K562 (cell line): ENCODE measurements at regions not wholly inside any gene's neighbourhood (a gene's known extent, or its start where the extent isn't known, plus 50 kb on each side); places are given as distances from the start of the nearest gene placed in this dataset.
A peak's percentile ranks its signal among the peaks of the same experiment; 100 is the strongest.

Experiments used
- CBX5 ChIP-seq: IDR thresholded peaks from 2 replicates; pipeline ENCODE4 v1.6.1; 2014; ENCODE audit warnings: low read depth, borderline replicate concordance
- CREM ChIP-seq: IDR thresholded peaks from 2 replicates; pipeline ENCODE4 v1.6.1; 2014; ENCODE audit warnings: antibody characterized with exemption, low read depth
- FOSL1 ChIP-seq: fragments of 200-800 bp; sonication (Bioruptor generic); conservative IDR thresholded peaks from 2 replicates; pipeline ENCODE4 v1.6.1; 2016; ENCODE audit warnings: missing genetic modification characterization, missing compliant biosample characterization
- PBX2 ChIP-seq, 2 experiments: IDR thresholded peaks in 1 of 2; conservative IDR thresholded peaks in 1 of 2; 2 replicates each; pipeline ENCODE4 v1.6.1; 2016; ENCODE audit warnings: low read depth in 2 of 2, mild to moderate bottlenecking in 1 of 2, missing compliant biosample characterization in 1 of 2, missing genetic modification characterization in 1 of 2, moderate library complexity in 1 of 2
- PTBP1 ChIP-seq: fragments of 200-400 bp; formaldehyde crosslinking; IDR thresholded peaks from 2 replicates; pipeline ENCODE4 v1.6.1; 2017; ENCODE audit warnings: low read depth, low read length
- RAD21 ChIP-seq, 2 experiments: fragments of 250-450 bp in 1 of 2; fragments of 450-650 bp in 1 of 2; sonication (Bioruptor Pico) in 1 of 2; formaldehyde crosslinking in 1 of 2; IDR thresholded peaks in 1 of 2; conservative IDR thresholded peaks in 1 of 2; 2 replicates each; pipeline versions ENCODE4 v1.4.0 to v1.8.0; 2020 to 2022; ENCODE audit warnings: mild to moderate bottlenecking in 2 of 2, moderate library complexity in 1 of 2
- REST ChIP-seq, 2 experiments: fragments of 450-650 bp; formaldehyde crosslinking in 1 of 2; IDR thresholded peaks; 2 replicates each; pipeline versions ENCODE4 v1.4.0 to v1.6.1; 2014 to 2020; ENCODE audit warnings: mild to moderate bottlenecking in 2 of 2, borderline replicate concordance in 1 of 2, low read depth in 1 of 2
- RFX5 ChIP-seq: IDR thresholded peaks from 2 replicates; pipeline ENCODE4 v1.6.1; 2011; ENCODE audit warnings: low read depth, mild to moderate bottlenecking, improper control_type of control experiment, low read length
- SUPT5H ChIP-seq: fragments of 450-650 bp; IDR thresholded peaks from 2 replicates; pipeline ENCODE4 v1.6.1; 2016
- U2AF1 ChIP-seq: fragments of 200-400 bp; formaldehyde crosslinking; optimal IDR thresholded peaks from 2 replicates; pipeline ENCODE3; 2017; ENCODE audit warnings: mild to moderate bottlenecking, low read depth, low read length, moderate library complexity
- ZNF140 ChIP-seq: fragments of 250-450 bp; sonication (Bioruptor Pico); IDR thresholded peaks from 2 replicates; pipeline ENCODE4 v1.8.0; 2021; ENCODE audit warnings: moderate library complexity, mild to moderate bottlenecking, inconsistent platforms
- ZNF511 ChIP-seq: sonication (generic); formaldehyde crosslinking; IDR thresholded peaks from 2 replicates; pipeline ENCODE4 v1.8.0; 2022; ENCODE audit warnings: mild to moderate bottlenecking, missing genetic modification reagents
- TF ChIP-seq, protein P1 (sequence below), 3 experiments: IDR thresholded peaks in 2 of 3; conservative IDR thresholded peaks in 1 of 3; 2 replicates each; pipeline ENCODE4 v1.5.1; 2011 to 2012; ENCODE audit warnings: low read length in 3 of 3, mild to moderate bottlenecking in 3 of 3, control low read depth in 2 of 3, improper control_type of control experiment in 1 of 3, inconsistent platforms in 1 of 3, low read depth in 1 of 3, mixed read lengths in 1 of 3, moderate library complexity in 1 of 3; ENCODE audit not compliant: insufficient read depth in 2 of 3

GRCh38 chr7:142626420-142627035 is 122.7 kb upstream of the PRSS1 start (continued):
- TF ChIP-seq FOSL1 (tag) (peak; percentile 37; the same call in 1 of the 2 replicates), REST (IDR thresholded peaks at IDR 0.05; ENCODE audit: borderline replicate concordance) (peak; percentile 22; the same call in 1 of the 2 replicates), REST (CRISPR knock-in tag; IDR thresholded peaks at IDR 0.05; ENCODE audit: low read depth) (no peak), ZNF140 (CRISPR knock-in tag) (no peak), PBX2 (CRISPR knock-in tag; IDR thresholded peaks at IDR 0.05; ENCODE audit: low read depth) (no peak), PBX2 (tag; conservative IDR thresholded peaks at IDR 0.05; ENCODE audit: low read depth) (0 out of 2 replicates have a peak, but pooled peaks have one; percentile 22), CBX5 (no peak), U2AF1 (no peak), RAD21 (CRISPR knock-in tag; conservative IDR thresholded peaks at IDR 0.05 in 1 of 2, IDR thresholded peaks at IDR 0.05 in 1 of 2) (peak; percentile 43 to 55), CREM (0 out of 2 replicates have a peak, but pooled peaks have one; percentile 33), PTBP1 (no peak), ZNF511 (CRISPR knock-in tag) (0 out of 2 replicates have a peak, but pooled peaks have one; percentile 7), RFX5 (no peak), SUPT5H (no peak)
- TF ChIP-seq, protein P1, sequence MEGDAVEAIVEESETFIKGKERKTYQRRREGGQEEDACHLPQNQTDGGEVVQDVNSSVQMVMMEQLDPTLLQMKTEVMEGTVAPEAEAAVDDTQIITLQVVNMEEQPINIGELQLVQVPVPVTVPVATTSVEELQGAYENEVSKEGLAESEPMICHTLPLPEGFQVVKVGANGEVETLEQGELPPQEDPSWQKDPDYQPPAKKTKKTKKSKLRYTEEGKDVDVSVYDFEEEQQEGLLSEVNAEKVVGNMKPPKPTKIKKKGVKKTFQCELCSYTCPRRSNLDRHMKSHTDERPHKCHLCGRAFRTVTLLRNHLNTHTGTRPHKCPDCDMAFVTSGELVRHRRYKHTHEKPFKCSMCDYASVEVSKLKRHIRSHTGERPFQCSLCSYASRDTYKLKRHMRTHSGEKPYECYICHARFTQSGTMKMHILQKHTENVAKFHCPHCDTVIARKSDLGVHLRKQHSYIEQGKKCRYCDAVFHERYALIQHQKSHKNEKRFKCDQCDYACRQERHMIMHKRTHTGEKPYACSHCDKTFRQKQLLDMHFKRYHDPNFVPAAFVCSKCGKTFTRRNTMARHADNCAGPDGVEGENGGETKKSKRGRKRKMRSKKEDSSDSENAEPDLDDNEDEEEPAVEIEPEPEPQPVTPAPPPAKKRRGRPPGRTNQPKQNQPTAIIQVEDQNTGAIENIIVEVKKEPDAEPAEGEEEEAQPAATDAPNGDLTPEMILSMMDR (IDR thresholded peaks at IDR 0.05 in 2 of 3, conservative IDR thresholded peaks at IDR 0.05 in 1 of 3; ENCODE audit: insufficient read depth in 2 of 3, low read depth in 1 of 3, low read length in 3 of 3) = peak; percentile 78 to 82 (median 81)
